HG02798 (cell line): ENCODE measurements at regions not wholly inside any gene's neighbourhood (a gene's known extent, or its start where the extent isn't known, plus 50 kb on each side); places are given as distances from the start of the nearest gene placed in this dataset.

Experiments
- ATAC-seq: cut with Tn5 transposase; IDR thresholded peaks from one replicate; pipeline ENCODE4 v1.9.1; 2021; ENCODE audit warnings: mild to moderate bottlenecking; ENCODE audit not compliant: unreplicated experiment, poor library complexity

DNA sequence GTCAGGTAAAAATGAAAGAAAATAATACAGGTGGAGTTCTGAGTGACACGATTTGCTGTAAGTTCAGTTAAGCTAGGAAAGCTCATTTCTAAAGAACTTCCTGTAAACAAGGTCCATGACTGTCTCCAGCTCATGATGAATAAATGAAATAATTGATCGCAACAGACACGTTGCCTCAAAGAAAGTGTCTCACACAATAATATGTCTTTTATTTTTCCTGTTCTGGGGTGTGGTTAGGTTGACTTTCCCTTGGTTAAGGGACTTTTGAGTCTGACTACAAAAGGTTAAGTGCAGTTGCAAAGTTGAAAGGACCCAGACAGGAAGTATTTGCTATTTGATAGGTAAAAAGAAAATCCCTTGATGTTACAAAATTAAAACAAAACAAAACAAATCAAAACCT, 304.2 kb upstream of the PRDM1 start:
- no peak for ATAC-seq

DNA sequence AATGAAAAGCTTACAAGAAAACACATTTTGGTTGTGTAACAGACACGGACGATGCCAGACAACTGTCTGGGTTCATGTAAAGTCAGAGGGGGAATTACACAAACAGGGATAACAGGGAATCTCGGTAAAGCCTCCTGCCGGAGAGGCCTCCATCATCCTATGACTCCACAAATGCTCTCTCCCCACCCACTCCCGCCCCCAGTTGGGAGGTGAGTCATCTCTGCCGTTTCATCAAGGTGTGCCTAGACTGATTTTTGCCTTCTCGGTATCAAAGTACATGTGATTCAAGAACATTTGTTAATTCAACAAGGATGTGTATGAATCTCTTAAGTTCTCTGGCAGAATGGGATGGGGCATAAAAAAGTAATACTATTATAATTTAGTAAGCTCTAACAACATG, 304.9 kb upstream of the PRDM1 start:
- ATAC-seq = no peak

DNA sequence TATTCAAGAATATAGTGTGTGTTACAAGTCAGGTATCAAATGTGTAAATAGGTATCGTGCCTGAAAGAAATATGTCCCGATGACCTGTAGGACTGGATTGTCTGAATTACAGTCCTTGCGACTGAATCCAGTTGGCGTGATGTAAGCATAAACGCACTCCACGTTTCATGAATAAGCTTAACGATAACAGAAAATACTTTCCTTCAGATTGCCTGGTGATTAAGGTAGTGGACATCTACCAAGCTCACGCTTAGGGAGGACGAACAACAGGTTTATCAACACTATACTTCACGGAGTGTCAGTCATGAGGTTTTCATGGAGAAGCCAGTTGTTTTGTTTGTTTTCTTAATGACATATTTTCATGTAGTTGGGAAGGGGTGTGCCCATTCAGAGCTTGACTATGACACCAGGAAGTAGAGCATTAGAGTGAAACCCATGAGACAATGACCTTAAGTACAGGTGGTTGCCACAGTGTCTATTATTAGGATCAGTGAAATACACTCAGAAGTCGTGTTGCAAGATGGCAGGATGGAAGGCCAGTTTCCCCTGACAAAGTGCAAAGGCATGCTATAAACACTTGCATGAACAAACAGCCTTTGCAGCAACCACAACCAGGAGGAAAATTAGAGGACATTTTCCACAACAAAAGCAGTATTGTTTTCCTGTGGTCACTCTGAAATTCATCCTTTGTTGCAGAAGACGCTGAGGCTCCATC, 305.8 kb upstream of the PRDM1 start:
- ATAC-seq = peak; percentile 54

DNA sequence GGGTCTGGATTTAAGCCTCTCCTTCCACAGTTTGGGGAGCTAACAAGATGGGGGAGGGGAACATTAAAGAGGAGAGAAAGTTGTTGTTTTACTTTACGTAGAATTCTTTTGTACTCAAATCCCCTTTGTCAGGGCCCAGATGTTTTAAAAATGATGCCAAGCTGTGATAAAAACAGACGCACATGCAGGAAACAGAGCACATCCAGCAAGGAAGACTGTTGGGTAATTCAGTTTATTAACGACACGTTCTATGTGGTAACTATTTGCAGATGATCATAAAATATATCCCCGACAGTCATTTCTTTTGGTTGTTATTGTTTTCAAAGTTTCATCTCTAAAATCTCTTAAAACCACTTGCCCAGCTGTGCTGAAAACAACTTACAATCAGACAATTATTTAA, 307.0 kb upstream of the PRDM1 start:
- ATAC-seq = no peak

DNA sequence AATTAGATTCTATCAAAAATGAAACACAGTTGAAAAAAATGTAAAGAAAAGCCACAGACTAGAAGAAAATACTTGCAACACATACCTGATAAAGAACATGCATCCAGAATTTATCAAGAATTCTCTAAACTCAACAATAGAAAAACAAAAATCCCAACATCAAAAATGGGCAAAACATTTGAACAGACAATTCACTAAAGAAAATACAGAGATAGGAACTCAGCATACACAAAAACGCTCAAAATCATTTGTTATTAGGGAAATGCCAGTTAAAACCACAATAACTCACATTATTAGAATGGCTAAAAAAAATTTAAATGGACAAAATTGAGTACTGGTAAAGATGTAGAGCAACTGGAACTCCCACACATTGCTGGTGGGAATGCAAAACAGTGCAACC, 311.0 kb upstream of the PRDM1 start:
- ATAC-seq = no peak

DNA sequence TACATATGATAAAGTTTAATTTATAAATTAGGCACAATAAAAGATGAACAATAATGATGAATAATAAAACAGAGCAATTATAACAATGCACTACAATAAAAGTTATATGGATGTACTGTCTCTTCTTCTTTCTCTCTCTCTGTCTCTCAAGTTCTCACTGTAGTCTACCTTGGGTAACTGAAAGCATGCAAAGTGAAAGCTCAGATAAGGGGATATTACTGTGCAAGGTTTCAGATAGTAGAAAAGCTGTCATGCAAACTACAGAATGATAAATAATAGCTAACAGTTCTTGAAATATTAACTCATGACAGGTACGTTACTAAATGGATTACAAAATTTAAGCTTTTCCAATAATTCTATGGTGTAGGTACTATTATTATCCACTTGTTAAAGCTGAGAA, 311.9 kb upstream of the PRDM1 start:
- ATAC-seq = peak; percentile 88

DNA sequence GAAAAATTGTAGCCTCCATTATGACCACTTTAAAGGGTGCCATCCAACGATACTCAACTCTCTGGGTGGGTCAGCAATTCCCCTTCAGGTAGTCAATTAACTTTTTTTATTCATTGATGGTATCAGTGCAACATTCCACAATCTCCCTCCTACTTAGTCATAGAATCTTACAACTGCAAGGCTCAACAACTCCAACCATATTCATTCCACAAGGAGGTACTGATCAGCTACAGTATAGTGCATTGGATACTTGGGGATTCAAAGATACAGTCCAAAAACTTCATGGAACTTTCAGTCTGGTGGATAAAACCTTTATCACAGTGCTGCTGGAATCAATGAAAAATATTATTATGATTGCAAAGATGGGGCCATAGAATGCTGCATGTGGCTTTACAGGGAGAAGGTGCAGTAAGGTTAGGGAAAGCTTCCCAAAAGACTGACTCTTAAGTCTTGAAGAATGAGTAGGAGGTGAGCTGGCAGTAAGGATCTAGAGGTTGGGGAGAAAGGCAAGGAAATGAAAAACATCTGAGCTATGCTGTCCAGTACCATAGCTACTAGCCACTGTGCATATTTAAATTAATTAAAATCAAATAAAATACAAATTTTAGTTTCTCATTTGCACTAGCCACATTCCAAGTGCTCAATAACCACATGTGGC, 314.7 kb upstream of the PRDM1 start:
- no peak for ATAC-seq

DNA sequence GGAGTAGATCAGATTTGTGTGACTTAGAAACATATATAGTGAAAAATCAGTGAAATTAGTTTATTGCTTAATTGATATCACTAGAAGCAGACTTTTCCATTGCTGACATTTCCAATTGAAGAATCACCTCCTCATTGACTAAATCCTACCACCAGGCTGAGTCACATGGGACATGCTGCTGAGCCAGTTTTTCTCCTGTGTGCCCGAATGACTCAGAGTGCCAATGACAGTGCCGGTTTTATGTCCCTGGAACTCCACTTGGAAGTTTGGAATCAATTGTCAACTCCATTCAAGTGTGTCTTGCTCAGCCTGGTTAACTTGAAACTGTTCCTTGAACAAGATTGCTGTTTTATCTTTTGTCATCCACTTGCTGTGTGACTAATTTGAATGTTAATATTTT, 316.1 kb upstream of the PRDM1 start:
- no peak for ATAC-seq

DNA sequence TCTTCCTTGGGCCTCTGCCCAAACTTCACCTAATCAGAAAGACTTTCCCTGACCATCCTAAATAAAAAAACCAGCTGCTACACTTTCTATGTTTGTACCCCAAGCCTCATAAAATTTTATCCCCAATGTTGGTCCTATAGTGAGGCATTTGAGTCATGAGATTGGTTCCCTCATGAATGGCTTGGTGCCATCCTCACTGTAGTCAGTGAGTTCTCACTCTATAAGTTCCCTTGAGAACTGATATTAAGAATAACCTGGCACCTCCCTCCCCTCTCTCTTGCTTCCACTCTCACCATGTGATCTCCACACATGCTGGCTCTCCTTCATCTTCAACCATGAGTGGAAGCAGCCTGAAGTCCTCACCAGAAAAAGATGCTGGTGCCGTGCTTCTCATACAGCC, 316.9 kb upstream of the PRDM1 start:
- ATAC-seq = no peak

DNA sequence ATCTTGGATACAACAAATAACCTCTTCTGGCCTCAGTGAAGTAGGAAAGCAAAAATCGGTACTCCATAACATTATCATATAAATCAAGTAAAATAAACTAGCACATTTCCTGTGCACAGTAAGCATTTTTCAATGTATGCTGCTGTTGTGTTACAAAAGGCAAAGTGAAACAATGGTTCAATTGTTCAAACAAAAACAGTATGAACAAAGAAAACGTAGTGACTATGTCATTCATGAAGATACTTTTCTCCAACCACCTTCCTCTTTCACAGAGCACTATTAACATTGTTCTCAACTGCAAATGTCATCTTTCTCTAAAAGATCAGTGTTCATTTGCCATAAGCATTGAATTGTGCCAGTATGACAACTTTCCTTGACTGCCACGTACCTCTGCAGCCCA, 318.6 kb upstream of the PRDM1 start:
- no peak for ATAC-seq

DNA sequence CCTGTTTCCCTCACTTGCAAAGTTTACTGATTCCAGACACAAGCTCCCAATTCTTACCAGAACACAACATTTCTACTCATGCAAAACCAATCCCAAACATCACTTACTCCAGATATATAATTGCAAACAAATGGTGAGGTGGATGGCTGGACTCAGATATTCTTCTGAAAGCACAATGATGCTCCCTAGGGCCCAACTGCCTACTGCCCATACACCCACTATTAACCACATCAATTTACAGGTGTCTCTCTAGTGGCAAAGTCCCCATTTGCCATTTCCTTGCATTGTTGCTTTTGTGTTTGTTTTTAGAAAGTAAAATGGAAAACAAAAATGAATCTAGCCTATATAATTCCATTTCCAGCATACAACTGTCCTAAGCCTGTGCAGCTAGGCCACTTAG, 320.9 kb upstream of the PRDM1 start:
- ATAC-seq = peak; percentile 62

DNA sequence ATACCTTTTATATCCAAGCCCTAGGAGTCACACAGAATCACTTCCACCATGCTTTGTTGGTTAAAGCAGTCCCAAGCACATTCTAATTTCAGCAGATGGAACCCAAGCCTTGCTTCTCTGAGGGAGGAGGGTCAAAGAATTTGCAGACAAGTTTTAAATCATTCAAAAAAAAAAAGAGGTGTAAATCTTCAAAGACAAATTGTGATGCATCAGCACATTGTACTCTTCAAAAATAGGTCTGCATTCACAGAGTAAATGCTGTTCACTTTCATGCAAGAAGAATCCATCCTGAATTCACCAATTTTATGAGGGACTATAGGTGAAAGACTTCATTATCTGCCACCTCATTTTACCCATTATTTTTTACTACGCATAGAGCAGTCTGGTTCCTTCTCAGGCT, 321.8 kb upstream of the PRDM1 start:
- no peak for ATAC-seq

DNA sequence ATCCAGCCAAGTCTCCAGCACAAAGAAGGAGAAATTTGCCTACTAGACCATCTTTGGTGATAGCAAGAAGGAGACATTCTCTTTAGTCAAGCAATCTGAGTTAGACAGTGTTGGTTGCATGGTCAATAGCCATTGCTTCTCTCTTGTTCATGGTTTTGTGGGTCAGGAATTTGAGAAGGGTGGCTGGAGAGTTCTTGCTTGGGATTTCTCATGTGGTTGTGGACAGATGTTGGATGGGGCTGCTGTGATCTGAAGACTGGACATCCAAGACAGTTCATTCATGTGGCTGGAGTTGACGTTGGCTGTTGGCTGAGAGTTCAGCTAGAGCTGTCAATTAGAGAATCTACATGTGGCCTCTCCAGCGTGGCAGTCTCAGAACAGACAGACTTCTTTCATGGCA, 322.3 kb upstream of the PRDM1 start:
- no peak for ATAC-seq

DNA sequence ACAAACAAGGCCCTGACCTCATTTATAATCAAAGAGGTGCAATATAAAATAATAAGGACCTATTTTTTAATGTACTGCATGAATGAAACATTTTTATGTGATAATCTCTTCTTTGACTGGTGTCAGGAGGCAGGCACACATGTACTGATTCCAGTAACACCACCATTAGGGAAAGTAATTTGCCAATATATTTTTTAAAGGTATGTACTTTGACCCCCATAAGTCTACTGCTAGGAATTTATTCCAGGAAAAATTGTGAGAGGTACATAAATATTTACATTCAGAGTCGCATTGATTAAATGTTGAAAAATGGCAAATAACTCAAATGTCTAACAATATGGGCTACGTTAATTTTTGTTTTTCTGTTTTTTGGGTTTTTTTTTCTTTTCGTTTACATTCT, 325.4 kb upstream of the PRDM1 start:
- no peak for ATAC-seq

DNA sequence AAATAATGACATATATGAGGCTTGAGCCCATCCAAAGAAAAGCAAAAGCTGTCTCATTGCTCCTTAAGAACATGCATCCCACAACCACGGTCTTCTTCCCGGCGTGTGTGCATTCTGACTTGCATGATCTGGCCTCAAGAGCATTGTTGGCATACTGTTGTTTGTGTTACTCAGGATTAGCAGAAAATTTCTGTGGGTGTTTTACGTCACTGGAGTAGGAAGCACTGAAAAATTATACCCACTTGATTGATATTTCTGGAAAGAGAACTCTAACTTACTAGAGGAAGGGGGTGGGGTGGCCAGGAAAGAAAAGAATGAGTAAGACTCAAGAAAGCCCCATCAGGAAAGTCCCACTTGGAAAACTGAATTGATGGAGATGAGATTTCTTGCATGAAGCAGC, 326.2 kb upstream of the PRDM1 start:
- ATAC-seq = no peak

DNA sequence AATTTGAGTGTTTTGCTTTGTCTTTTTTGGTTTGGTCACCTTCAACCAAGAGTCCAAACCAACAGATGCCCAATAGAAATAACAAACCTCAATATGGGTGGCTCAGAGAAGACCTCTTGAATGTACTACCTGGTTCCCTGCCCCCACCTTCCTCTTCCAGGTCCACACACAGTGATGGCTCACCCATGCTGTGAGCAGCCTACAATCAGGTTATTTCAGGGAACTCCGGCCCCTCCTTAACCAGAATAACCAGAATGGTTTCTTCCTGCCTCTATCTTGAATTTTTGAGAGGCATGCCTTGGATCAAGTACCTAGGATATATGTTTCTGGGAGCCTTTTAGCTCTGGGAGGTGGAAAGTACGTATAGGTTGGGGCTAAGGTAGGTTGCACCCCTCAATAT, 327.1 kb upstream of the PRDM1 start:
- ATAC-seq = no peak

DNA sequence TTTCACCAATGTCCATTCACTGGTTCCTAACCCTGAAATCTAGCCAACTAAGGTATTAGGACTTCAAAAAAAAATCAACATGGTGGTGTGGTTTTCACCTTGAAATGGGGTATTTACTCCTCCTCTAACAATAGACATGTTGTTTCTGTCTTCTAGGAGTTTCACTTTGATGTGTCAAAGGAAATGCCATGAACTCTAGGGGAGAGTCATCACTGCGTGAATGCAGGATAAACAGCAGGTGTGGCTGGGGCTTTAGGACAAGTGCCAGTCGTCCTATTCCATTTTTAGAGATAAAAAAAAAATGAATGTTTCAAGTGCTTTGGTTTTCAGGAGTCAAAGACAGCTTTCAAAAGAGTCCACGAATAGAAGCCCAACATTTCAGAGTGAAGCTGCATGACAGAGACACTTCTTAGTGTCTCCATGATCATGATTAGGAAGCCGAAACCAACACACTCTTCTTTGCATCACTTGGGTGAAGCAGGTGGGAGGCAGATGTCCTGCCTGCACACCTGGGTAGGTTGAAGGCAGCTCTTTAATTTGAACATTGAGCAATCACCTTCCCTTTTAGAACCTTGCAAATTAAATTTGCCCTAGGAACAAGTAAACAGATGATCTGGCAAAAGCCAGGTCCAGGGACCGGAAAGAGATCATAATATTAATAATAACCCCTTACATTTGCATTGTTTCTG, 328.5 kb upstream of the PRDM1 start:
- peak; percentile 93 for ATAC-seq

DNA sequence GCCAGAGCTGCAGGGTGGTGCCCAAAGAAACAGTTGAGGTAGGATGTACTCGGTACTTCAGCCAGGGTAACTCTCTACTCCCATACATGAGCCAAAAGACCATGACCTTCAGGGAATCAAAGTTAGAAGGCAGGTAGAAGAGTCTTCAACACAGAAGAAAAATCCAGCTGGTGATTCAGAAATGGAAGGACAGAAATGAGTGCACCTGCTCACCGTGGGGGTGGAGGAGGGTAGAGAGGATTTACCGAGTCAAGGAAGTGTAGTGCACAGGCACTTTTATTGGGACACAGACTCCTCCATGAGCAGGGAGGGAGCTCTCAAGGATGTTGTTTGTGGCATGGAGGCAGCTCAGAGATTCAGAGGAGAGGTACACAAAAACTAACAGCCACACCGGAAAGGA, 330.3 kb upstream of the PRDM1 start:
- ATAC-seq = no peak

DNA sequence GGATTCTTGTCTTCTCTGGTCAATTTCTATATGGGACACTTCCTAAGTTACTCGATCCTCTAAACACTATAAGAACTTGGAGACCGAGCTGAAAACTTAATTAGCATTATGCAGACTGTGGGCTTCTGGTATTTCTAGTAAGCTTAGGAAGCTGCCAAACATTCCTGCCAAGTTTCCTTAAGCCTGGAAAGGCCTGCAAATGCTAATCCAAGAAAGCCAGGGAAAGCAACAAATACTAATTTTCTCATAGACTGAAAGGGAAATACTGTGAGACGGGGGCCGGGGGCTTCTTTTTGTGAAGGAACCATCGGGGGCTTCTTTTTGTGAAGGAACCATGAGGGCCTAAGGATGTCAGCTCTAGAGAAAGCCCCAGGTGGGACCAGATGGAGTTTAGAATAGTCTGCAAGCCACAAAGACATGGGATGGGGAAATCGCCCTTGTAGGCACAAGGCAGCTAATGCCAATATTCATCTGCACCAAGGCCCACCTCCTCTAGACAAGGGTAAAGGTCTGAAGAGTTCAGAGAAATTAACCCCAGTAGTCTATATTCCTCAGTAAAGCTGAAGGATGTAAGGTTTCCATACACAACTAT, 332.4 kb upstream of the PRDM1 start:
- no peak for ATAC-seq

DNA sequence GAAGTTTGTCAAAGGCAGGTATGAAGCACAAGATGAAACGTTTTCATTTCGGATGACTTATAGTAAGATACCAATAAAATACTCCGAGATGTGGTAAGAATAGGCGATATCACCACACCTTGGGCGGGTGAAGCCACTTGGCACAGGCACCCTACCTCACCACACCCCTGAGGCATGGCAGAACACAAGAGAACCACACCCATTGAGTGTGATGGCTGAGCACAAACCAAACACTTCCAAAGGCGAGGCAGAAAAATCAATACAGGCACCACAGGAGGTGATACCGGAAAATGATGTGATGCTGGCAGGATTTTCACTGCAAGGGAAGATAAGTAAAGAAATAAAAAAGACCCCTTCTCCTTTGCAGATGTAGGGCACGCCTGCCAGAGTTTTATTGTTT, 332.9 kb upstream of the PRDM1 start:
- no peak for ATAC-seq

DNA sequence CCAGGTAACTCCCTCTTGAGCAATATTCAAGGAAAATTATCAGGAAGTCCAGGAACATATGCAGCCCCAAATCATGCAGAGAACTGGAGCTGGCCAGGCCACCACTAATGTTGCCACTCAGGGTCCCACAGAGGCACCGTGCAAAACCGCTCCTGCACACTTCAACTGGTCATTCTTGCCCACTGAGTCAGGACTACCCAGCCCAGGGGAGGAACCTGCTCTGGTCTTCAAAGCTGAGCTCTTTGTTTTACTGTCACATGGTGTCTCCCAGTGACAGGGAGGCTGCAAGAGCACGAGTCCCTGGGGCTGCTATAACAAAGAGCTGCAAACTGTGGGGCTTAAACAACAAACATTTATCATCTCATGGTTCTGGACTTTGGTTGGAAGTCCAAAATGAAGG, 336.0 kb upstream of the PRDM1 start:
- ATAC-seq = no peak
